ENCODE measurements at regions not wholly inside any gene's neighbourhood (a gene's known extent, or its start where the extent isn't known, plus 50 kb on each side); places are given as distances from the start of the nearest gene placed in this dataset.

GRCh38 chr1:30446095-30446494, 277.3 kb downstream of the MATN1 start:
- Histone ChIP-seq H3F3A (ENCODE audit: low read depth) (no peaks in the 10 kb centered on the region), H3K79me2 (ENCODE audit: insufficient read depth, low read length) (no peaks in the 10 kb centered on the region), H3K4me1 (ENCODE audit: insufficient read depth, low read length, poor library complexity, severe bottlenecking) (no peaks in the 10 kb centered on the region), H3K9me2 (replicated peaks; ENCODE audit: low read depth, low read length) (no peaks in the 10 kb centered on the region), H2AFZ (ENCODE audit: low read length) (no peak overlapping the region), H4K20me1 (ENCODE audit: insufficient read depth, low read length, poor library complexity, severe bottlenecking) (no peaks in the 10 kb centered on the region), H3K9ac (ENCODE audit: low read depth, low read length, poor library complexity, severe bottlenecking) (no peak overlapping the region), H3K36me3 (ENCODE audit: insufficient read depth, low read length) (no peaks in the 10 kb centered on the region), H3K4me2 (ENCODE audit: low read depth, low read length, poor library complexity, severe bottlenecking) (no peak overlapping the region), H3K4me3 (ENCODE audit: low read length, poor library complexity, severe bottlenecking) (no peak overlapping the region), H3K27me3 (ENCODE audit: insufficient read depth, low read length, poor library complexity, severe bottlenecking) (no peaks in the 10 kb centered on the region), H3K9me3 (ENCODE audit: insufficient read depth, low read depth, low read length) (no peaks in the 10 kb centered on the region; the same call in 1 of the 2 replicates)
- TF ChIP-seq, protein P1, sequence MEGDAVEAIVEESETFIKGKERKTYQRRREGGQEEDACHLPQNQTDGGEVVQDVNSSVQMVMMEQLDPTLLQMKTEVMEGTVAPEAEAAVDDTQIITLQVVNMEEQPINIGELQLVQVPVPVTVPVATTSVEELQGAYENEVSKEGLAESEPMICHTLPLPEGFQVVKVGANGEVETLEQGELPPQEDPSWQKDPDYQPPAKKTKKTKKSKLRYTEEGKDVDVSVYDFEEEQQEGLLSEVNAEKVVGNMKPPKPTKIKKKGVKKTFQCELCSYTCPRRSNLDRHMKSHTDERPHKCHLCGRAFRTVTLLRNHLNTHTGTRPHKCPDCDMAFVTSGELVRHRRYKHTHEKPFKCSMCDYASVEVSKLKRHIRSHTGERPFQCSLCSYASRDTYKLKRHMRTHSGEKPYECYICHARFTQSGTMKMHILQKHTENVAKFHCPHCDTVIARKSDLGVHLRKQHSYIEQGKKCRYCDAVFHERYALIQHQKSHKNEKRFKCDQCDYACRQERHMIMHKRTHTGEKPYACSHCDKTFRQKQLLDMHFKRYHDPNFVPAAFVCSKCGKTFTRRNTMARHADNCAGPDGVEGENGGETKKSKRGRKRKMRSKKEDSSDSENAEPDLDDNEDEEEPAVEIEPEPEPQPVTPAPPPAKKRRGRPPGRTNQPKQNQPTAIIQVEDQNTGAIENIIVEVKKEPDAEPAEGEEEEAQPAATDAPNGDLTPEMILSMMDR (conservative IDR thresholded peaks at IDR 0.05; ENCODE audit: low read length): no peak
- no peak for TF ChIP-seq EZH2phosphoT487 (IDR thresholded peaks at IDR 0.05; ENCODE audit: borderline replicate concordance)

- Histone ChIP-seq H3K9me3 (ENCODE audit: insufficient read depth, low read depth, low read length) (no peaks in the 10 kb centered on the region; the same call in 1 of the 2 replicates), H3K36me3 (ENCODE audit: insufficient read depth, low read length) (no peaks in the 10 kb centered on the region), H3K9ac (ENCODE audit: low read depth, low read length, poor library complexity, severe bottlenecking) (no peak overlapping the region), H2AFZ (ENCODE audit: low read length) (no peak overlapping the region), H3K4me3 (ENCODE audit: low read length, poor library complexity, severe bottlenecking) (no peak overlapping the region), H3K9me2 (replicated peaks; ENCODE audit: low read depth, low read length) (no peaks in the 10 kb centered on the region), H3K79me2 (ENCODE audit: insufficient read depth, low read length) (no peaks in the 10 kb centered on the region), H3F3A (ENCODE audit: low read depth) (no peaks in the 10 kb centered on the region), H3K4me1 (ENCODE audit: insufficient read depth, low read length, poor library complexity, severe bottlenecking) (no peaks in the 10 kb centered on the region), H3K27me3 (ENCODE audit: insufficient read depth, low read length, poor library complexity, severe bottlenecking) (no peaks in the 10 kb centered on the region), H3K4me2 (ENCODE audit: low read depth, low read length, poor library complexity, severe bottlenecking) (no peak overlapping the region), H4K20me1 (ENCODE audit: insufficient read depth, low read length, poor library complexity, severe bottlenecking) (no peaks in the 10 kb centered on the region)
- TF ChIP-seq EZH2phosphoT487 (IDR thresholded peaks at IDR 0.05; ENCODE audit: borderline replicate concordance): no peak
- TF ChIP-seq, protein P1 (conservative IDR thresholded peaks at IDR 0.05; ENCODE audit: low read length): no peak
These were observed 277.9 kb downstream of the MATN1 start for GRCh38 chr1:30445449-30445848.

DNA sequence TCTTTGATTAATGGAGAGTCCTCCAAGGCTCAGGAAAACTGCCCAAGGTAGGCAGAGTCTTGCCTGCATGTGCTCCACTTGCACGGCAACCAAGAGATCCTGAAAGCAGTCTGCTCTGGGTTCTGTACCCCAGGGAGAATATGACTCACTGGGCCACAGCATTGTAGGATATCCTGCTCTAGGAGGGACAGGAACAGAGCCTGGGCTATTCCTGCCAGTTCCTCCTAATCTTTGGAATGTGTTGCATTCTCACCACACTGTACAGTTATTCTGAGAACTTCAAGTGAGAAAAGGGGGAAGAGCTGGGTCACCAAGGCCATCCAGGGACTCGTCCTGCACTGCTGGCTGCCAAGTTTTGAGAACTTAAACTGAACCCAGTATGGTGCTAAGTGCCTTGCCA, 278.5 kb downstream of the MATN1 start:
- Histone ChIP-seq H3K27me3 (ENCODE audit: insufficient read depth, low read length, poor library complexity, severe bottlenecking) (no peaks in the 10 kb centered on the region), H3K4me2 (ENCODE audit: low read depth, low read length, poor library complexity, severe bottlenecking) (no peak overlapping the region), H3K79me2 (ENCODE audit: insufficient read depth, low read length) (no peaks in the 10 kb centered on the region), H3K36me3 (ENCODE audit: insufficient read depth, low read length) (no peaks in the 10 kb centered on the region), H3K9me3 (ENCODE audit: insufficient read depth, low read depth, low read length) (no peaks in the 10 kb centered on the region; the same call in 1 of the 2 replicates), H3K9me2 (replicated peaks; ENCODE audit: low read depth, low read length) (no peaks in the 10 kb centered on the region), H3K9ac (ENCODE audit: low read depth, low read length, poor library complexity, severe bottlenecking) (no peak overlapping the region), H4K20me1 (ENCODE audit: insufficient read depth, low read length, poor library complexity, severe bottlenecking) (no peaks in the 10 kb centered on the region), H2AFZ (ENCODE audit: low read length) (no peak overlapping the region), H3K4me1 (ENCODE audit: insufficient read depth, low read length, poor library complexity, severe bottlenecking) (no peaks in the 10 kb centered on the region), H3K4me3 (ENCODE audit: low read length, poor library complexity, severe bottlenecking) (no peak overlapping the region), H3F3A (ENCODE audit: low read depth) (no peaks in the 10 kb centered on the region)
- no peak for TF ChIP-seq EZH2phosphoT487 (IDR thresholded peaks at IDR 0.05; ENCODE audit: borderline replicate concordance)
- TF ChIP-seq, protein P1 (conservative IDR thresholded peaks at IDR 0.05; ENCODE audit: low read length): no peak
